Hepatocyte (in vitro differentiated cells): ENCODE measurements at regions not wholly inside any gene's neighbourhood (a gene's known extent, or its start where the extent isn't known, plus 50 kb on each side); places are given as distances from the start of the nearest gene placed in this dataset.

ENCODE experiments used
- CTCF ChIP-seq: fragments of 200-600 bp; sonication (generic); IDR thresholded peaks from 2 replicates; pipeline ENCODE4 v1.5.1; 2016; ENCODE audit warnings: antibody characterized with exemption, mild to moderate bottlenecking; ENCODE audit not compliant: poor library complexity
- EZH2 ChIP-seq: fragments of 200-600 bp; sonication (generic); IDR thresholded peaks from 2 replicates; pipeline ENCODE4 v1.6.1; 2016; ENCODE audit warnings: antibody characterized with exemption, mild to moderate bottlenecking, borderline replicate concordance
- EZH2phosphoT487 ChIP-seq: fragments of 200-600 bp; sonication (generic); IDR thresholded peaks from one replicate; pipeline ENCODE4 v1.6.1; 2018; ENCODE audit warnings: antibody characterized with exemption, mild to moderate bottlenecking, low read depth, moderate library complexity; ENCODE audit not compliant: unreplicated experiment, severe bottlenecking

DNA sequence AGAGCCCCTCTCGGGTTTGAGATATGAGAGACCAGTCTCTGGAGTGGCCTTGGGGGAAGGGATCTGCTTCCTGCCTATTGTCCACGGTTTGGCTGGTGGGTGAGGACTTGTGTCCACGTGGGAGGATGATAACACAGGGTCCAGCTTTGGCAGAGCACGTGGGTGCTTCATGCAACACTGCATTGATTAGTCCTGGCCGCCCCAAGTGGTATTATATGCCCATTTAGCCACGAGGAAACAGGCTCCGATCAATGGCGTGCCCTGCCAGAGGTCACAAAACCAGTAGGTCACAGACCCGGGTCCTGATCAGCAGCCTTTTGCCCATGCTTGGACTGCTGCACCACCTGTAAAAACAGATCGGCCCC, 141.6 kb downstream of the RGS9 start:
- TF ChIP-seq CTCF: no peak
- TF ChIP-seq EZH2: no peak
- no peak for TF ChIP-seq EZH2phosphoT487
